ENCODE measurements at regions not wholly inside any gene's neighbourhood (a gene's known extent, or its start where the extent isn't known, plus 50 kb on each side); places are given as distances from the start of the nearest gene placed in this dataset.

DNA sequence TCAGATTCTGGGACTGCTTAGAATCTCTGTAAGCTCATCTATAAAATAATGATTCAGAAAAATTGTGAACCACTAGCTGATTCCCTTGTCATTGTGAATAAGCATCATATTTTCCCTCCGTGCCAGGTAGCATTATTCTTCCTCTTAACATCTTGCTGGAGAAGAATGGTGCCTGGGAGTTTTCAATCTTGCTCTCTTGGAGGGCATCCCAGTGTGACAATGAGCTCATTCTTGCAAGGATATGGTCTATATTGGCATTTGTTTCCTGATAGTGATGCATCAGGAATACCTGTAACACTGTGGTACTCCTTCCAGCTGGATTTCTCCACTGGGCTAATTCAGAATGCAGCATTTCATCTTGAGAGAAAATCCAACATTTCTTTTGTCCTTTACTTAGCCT, 126.4 kb upstream of the ITGB1 start:
- Histone ChIP-seq H3K4me3 (ENCODE audit: extremely low read depth in 1 of 4, insufficient read depth in 2 of 4, low read depth in 3 of 4, low read length in 4 of 4) (no peak overlapping the region), H4K8ac (ENCODE audit: extremely low read depth, insufficient read depth, low read length) (no peak overlapping the region), H2BK12ac (ENCODE audit: low read depth, low read length) (no peak overlapping the region), H4K91ac (replicated peaks; ENCODE audit: insufficient read length, low read length) (no peak overlapping the region), H2BK120ac (replicated peaks; ENCODE audit: low read depth, low read length) (no peak overlapping the region), H3K56ac (replicated peaks; ENCODE audit: insufficient read length, low read depth, low read length) (no peak overlapping the region), H3K23ac (ENCODE audit: insufficient read length) (no peak overlapping the region), H3K9ac (replicated peaks in 1 of 4; ENCODE audit: extremely low read depth in 1 of 4, low read depth in 3 of 4, low read length in 3 of 4) (no peak overlapping the region), H4K20me1 (replicated peaks in 1 of 2; ENCODE audit: control insufficient read depth in 1 of 2, insufficient read depth in 2 of 2, low read length in 2 of 2) (no peaks in the 10 kb centered on the region), H4K5ac (ENCODE audit: insufficient read length, low read depth, low read length) (no peak overlapping the region), H3K4ac (replicated peaks; ENCODE audit: insufficient read length, low read depth, low read length) (no peak overlapping the region), H2AFZ (ENCODE audit: low read length) (no peak overlapping the region), H2BK15ac (ENCODE audit: low read length) (no peak overlapping the region), H2BK20ac (ENCODE audit: low read length) (no peak overlapping the region), H2BK5ac (ENCODE audit: low read depth, low read length) (no peak overlapping the region), H3K27ac (ENCODE audit: low read depth, low read length) (no peak overlapping the region), H3K79me1 (ENCODE audit: low read depth, low read length) (no peaks in the 10 kb centered on the region), H2AK5ac (ENCODE audit: low read depth, low read length) (no peak overlapping the region), H3K36me3 (ENCODE audit: control insufficient read depth in 2 of 4, insufficient read depth in 4 of 4, low read length in 3 of 4) (no peaks in the 10 kb centered on the region), H3K9me3 (ENCODE audit: insufficient read depth in 2 of 2, low read depth in 1 of 2, low read length in 1 of 2) (no peaks in the 10 kb centered on the region), H3K4me1 (replicated peaks in 1 of 4; ENCODE audit: control insufficient read depth in 3 of 4, insufficient read depth in 4 of 4, low read length in 3 of 4) (peaks cover 0 to 3% (median 0%) of the 10 kb centered on the region in 4 experiments; a peak in 2 of 7 replicates), H3K18ac (ENCODE audit: extremely low read depth, low read length) (no peak overlapping the region), H3K27me3 (replicated peaks in 1 of 4; ENCODE audit: control insufficient read depth in 3 of 4, extremely low read depth in 1 of 4, insufficient read depth in 3 of 4, low read length in 3 of 4) (no peaks in the 10 kb centered on the region), H3K79me2 (ENCODE audit: control insufficient read depth in 1 of 2, insufficient read depth in 2 of 2, low read length in 2 of 2) (no peaks in the 10 kb centered on the region), H3K14ac (ENCODE audit: insufficient read length) (no peak overlapping the region), H3K23me2 (ENCODE audit: low read depth, low read length) (no peaks in the 10 kb centered on the region; the same call in 1 of the 2 replicates), H3K4me2 (ENCODE audit: insufficient read depth in 1 of 2, low read depth in 2 of 2, low read length in 2 of 2) (no peak overlapping the region)
- FAIRE-seq (no peak), DNase-seq (ENCODE audit: low read depth in 1 of 2, low spot score in 2 of 2) (no peak)
- ChIA-PET CTCF (ENCODE audit: partially characterized antibody) (interaction anchor here (0.9 to 1.2 kb wide), 4 partner anchors 8 to 22 kb away, joined by 3 to 5 read pairs (median 4); no protein-coding TSS in a partner anchor), POLR2A (ENCODE audit: partially characterized antibody) (interaction anchor here (1.5 kb wide), 1 partner anchor 10 kb away, joined by 4 read pairs; no protein-coding TSS in a partner anchor)
- WGBS, 2 experiments (ENCODE audit: extremely low coverage in 1 of 2, insufficient coverage in 1 of 2, insufficient read length in 1 of 2, insufficient replicate concordance in 2 of 2, low coverage in 1 of 2, low lambda C conversion rate in 2 of 2, missing lambda C conversion rate in 1 of 2): 80% methylated on average over 1 of the region's 1 CpG; no CpG with 5 or more reads in 1 of the 2 experiments
- TF ChIP-seq TBP (IDR thresholded peaks at IDR 0.05; ENCODE audit: low read depth, low read length) (no peak), SAP30 (IDR thresholded peaks at IDR 0.05; ENCODE audit: insufficient read depth, insufficient replicate concordance, low read length) (no peak), NRF1 (IDR thresholded peaks at IDR 0.05; ENCODE audit: low read depth, low read length) (no peak), CREB1 (IDR thresholded peaks at IDR 0.05) (no peak), RXRA (IDR thresholded peaks at IDR 0.05; ENCODE audit: insufficient read depth, low read depth, low read length) (no peak), RBBP5 (IDR thresholded peaks at IDR 0.05; ENCODE audit: borderline replicate concordance, low read depth, low read length) (no peak), SIRT6 (IDR thresholded peaks at IDR 0.05; ENCODE audit: low read length) (no peak), CHD2 (IDR thresholded peaks at IDR 0.05; ENCODE audit: low read length) (no peak), GTF2F1 (IDR thresholded peaks at IDR 0.05; ENCODE audit: borderline replicate concordance, low read depth, low read length) (no peak), MAFK (IDR thresholded peaks at IDR 0.05; ENCODE audit: low read depth, low read length) (no peak), POLR2AphosphoS5 (IDR thresholded peaks at IDR 0.05; ENCODE audit: low read depth, low read length) (no peak), TAF7 (optimal IDR thresholded peaks at IDR 0.05; ENCODE audit: borderline replicate concordance, low read depth, low read length) (no peak)
- TF ChIP-seq, protein P1, sequence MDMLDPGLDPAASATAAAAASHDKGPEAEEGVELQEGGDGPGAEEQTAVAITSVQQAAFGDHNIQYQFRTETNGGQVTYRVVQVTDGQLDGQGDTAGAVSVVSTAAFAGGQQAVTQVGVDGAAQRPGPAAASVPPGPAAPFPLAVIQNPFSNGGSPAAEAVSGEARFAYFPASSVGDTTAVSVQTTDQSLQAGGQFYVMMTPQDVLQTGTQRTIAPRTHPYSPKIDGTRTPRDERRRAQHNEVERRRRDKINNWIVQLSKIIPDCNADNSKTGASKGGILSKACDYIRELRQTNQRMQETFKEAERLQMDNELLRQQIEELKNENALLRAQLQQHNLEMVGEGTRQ (IDR thresholded peaks at IDR 0.05; ENCODE audit: low read length): no peak
- TF ChIP-seq, protein P2, sequence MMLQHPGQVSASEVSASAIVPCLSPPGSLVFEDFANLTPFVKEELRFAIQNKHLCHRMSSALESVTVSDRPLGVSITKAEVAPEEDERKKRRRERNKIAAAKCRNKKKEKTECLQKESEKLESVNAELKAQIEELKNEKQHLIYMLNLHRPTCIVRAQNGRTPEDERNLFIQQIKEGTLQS (IDR thresholded peaks at IDR 0.05; ENCODE audit: insufficient read depth, low read depth, low read length): no peak

Measured in H1 (cell line).